K562 (cell line): ENCODE measurements at regions not wholly inside any gene's neighbourhood (a gene's known extent, or its start where the extent isn't known, plus 50 kb on each side); places are given as distances from the start of the nearest gene placed in this dataset.

ENCODE experiments used
- ATAC-seq: fragments of 200-7000 bp; cut with Tn5 transposase; 3 replicates; pipeline ENCODE4 v1.9.1; 2020; ENCODE audit warnings: moderate library complexity
- BruUV-seq: library from RNA; stranded (reverse); fragments of 400-500 nt; replicated peaks from 2 replicates; lab custom pipeline; 2021; lab: Mats Ljungman, UMichigan
- CTCF ChIA-PET: fragments of 300-600 bp; formaldehyde crosslinking; extraction: SDS; loops from one replicate; lab custom pipeline; 2021; ENCODE audit warnings: low intra/inter-chr PET ratio; lab: Yijun Ruan, JAX
- POLR2A ChIA-PET: fragments of 300-600, 350-650 bp; sonication (Branson Sonifier 250); formaldehyde crosslinking; extraction: SDS; loops from one replicate; lab custom pipeline; 2021; ENCODE audit warnings: antibody characterized with exemption, inconsistent platforms; lab: Yijun Ruan, JAX
- DNase-seq, 4 experiments: peaks; one replicate each; pipeline versions ENCODE4 v3.0.0 to v3.0.0-alpha.2; 2011 to 2018; ENCODE audit warnings: low spot score in 3 of 4, mixed read lengths in 3 of 4; ENCODE audit errors: extremely low read depth in 1 of 4
- FAIRE-seq: peaks from 2 replicates; lab custom pipeline; 2011; peaks lifted over from hg19 to GRCh38; lab: Jason Lieb, UNC
- H2AFZ ChIP-seq: 2 replicates; pipeline ENCODE4 v1.6.0; 2011; ENCODE audit warnings: low read depth, low read length, control low read depth, inconsistent platforms
- H3K27ac ChIP-seq: fragments of 200-600 bp; 3 replicates; pipeline ENCODE4 v1.8.0; 2011; ENCODE audit warnings: low read depth, mild to moderate bottlenecking, control low read depth, inconsistent platforms, low read length, moderate library complexity, mixed read lengths; ENCODE audit errors: extremely low read depth
- H3K27me3 ChIP-seq, 2 experiments: fragments of 300-600 bp in 1 of 2; 2 replicates in 1 of 2; 3 replicates in 1 of 2; pipeline versions ENCODE4 v1.6.0 to v1.8.0; 2011; ENCODE audit warnings: inconsistent platforms in 2 of 2, low read length in 2 of 2, mild to moderate bottlenecking in 1 of 2, mixed read lengths in 1 of 2, moderate library complexity in 1 of 2; ENCODE audit not compliant: control insufficient read depth in 2 of 2, insufficient read depth in 2 of 2
- H3K36me3 ChIP-seq: fragments of 300-600 bp; 3 replicates; pipeline ENCODE4 v1.8.0; 2011; ENCODE audit warnings: mild to moderate bottlenecking, low read length, inconsistent platforms; ENCODE audit not compliant: control insufficient read depth, insufficient read depth
- H3K4me1 ChIP-seq, 2 experiments: fragments of 200-600 bp in 1 of 2; replicated peaks in 1 of 2; 2 replicates in 1 of 2; 3 replicates in 1 of 2; pipeline versions ENCODE4 v1.5.1 to v1.8.0; 2011; ENCODE audit warnings: inconsistent platforms in 2 of 2, low read length in 2 of 2, mild to moderate bottlenecking in 1 of 2, mixed read lengths in 1 of 2, moderate library complexity in 1 of 2; ENCODE audit not compliant: control insufficient read depth in 2 of 2, insufficient read depth in 2 of 2
- H3K4me2 ChIP-seq: 2 replicates; pipeline ENCODE4 v1.6.1; 2011; ENCODE audit warnings: low read length, control low read depth, inconsistent platforms, mixed read lengths; ENCODE audit not compliant: insufficient read depth
- H3K4me3 ChIP-seq: fragments of 200-600 bp; sonication (generic), shearing (Covaris generic); 2 replicates; pipeline ENCODE4 v1.5.1; 2016; ENCODE audit warnings: control low read depth, inconsistent platforms
- H3K79me2 ChIP-seq: fragments of 200-600 bp; 3 replicates; pipeline ENCODE4 v1.8.0; 2011; ENCODE audit warnings: low read length, inconsistent platforms; ENCODE audit not compliant: control insufficient read depth, insufficient read depth
- H3K9ac ChIP-seq, 2 experiments: 2 replicates each; pipeline versions ENCODE4 v1.6.0 to v1.6.1; 2011; ENCODE audit warnings: low read depth in 2 of 2, low read length in 2 of 2, control low read depth in 1 of 2, inconsistent platforms in 1 of 2, mild to moderate bottlenecking in 1 of 2, mixed read lengths in 1 of 2; ENCODE audit not compliant: insufficient read depth in 1 of 2
- H3K9me1 ChIP-seq: one replicate; pipeline ENCODE4 v1.6.0; 2011; ENCODE audit warnings: inconsistent platforms, mild to moderate bottlenecking, low read length, moderate library complexity; ENCODE audit not compliant: control insufficient read depth, insufficient read depth
- H3K9me3 ChIP-seq: replicated peaks from 2 replicates; pipeline ENCODE4 v1.5.1; 2011; ENCODE audit warnings: low read depth, low read length, inconsistent platforms; ENCODE audit not compliant: control insufficient read depth, insufficient read depth
- H4K20me1 ChIP-seq: replicated peaks from 2 replicates; pipeline ENCODE4 v1.6.1; 2011; ENCODE audit warnings: low read length, inconsistent platforms, mixed read lengths; ENCODE audit not compliant: control insufficient read depth, insufficient read depth
- MBD2 ChIP-seq: sonication (generic); IDR thresholded peaks from 2 replicates; pipeline ENCODE4 v1.6.1; 2016; ENCODE audit warnings: low read depth, borderline replicate concordance
- RFX7 ChIP-seq: fragments of 250-450 bp; sonication (Bioruptor Pico); IDR thresholded peaks from 2 replicates; pipeline ENCODE4 v1.5.1; 2021; ENCODE audit warnings: mild to moderate bottlenecking
- SAFB ChIP-seq: fragments of 200-400 bp; formaldehyde crosslinking; IDR thresholded peaks from 2 replicates; pipeline ENCODE4 v1.6.1; 2017; ENCODE audit warnings: low read depth, low read length, borderline replicate concordance
- SIX5 ChIP-seq, 2 experiments: IDR thresholded peaks; 2 replicates each; pipeline ENCODE4 v1.6.1; 2011; ENCODE audit warnings: low read length in 2 of 2, borderline replicate concordance in 1 of 2, low read depth in 1 of 2, mild to moderate bottlenecking in 1 of 2, moderate library complexity in 1 of 2; ENCODE audit not compliant: insufficient read depth in 1 of 2
- SREBF2 ChIP-seq: sonication (generic); formaldehyde crosslinking; IDR thresholded peaks from 2 replicates; pipeline ENCODE4 v1.4.0; 2020; ENCODE audit warnings: mild to moderate bottlenecking, missing genetic modification reagents
- TCF3 ChIP-seq: sonication (generic); formaldehyde crosslinking; IDR thresholded peaks from 2 replicates; pipeline ENCODE4 v1.4.0; 2020; ENCODE audit warnings: mild to moderate bottlenecking, missing genetic modification reagents
- THAP12 ChIP-seq: fragments of 250-450 bp; sonication (Bioruptor Pico); IDR thresholded peaks from 2 replicates; pipeline ENCODE4 v1.9.0; 2021; ENCODE audit warnings: mild to moderate bottlenecking, inconsistent platforms
- ZNF165 ChIP-seq: fragments of 250-450 bp; sonication (Bioruptor Pico); IDR thresholded peaks from 2 replicates; pipeline ENCODE4 v1.4.0; 2020; ENCODE audit warnings: borderline replicate concordance
- ZNF511 ChIP-seq: sonication (generic); formaldehyde crosslinking; IDR thresholded peaks from 2 replicates; pipeline ENCODE4 v1.8.0; 2022; ENCODE audit warnings: mild to moderate bottlenecking, missing genetic modification reagents
- WGBS: fragments of 100-300 bp; shearing (Covaris generic); methylation state at CpG from one replicate; pipeline ENCODE4 v1.1.6; 2016; ENCODE audit warnings: low coverage, mixed read lengths; ENCODE audit not compliant: insufficient coverage; ENCODE audit errors: missing lambda C conversion rate; 5-methylcytosine and 5-hydroxymethylcytosine counted together
- in situ Hi-C: fragments of 300-500 bp; cut with MboI; formaldehyde crosslinking; loops from 4 replicates; pipeline ENCODE4 v1.15.0; 2018; ENCODE audit warnings: inconsistent platforms, mixed read lengths
- intact Hi-C: fragments of 100-400 bp; cut with micrococcal nuclease; formaldehyde crosslinking; loops from 2 replicates; pipeline ENCODE4 v1.14.2; 2022

DNA sequence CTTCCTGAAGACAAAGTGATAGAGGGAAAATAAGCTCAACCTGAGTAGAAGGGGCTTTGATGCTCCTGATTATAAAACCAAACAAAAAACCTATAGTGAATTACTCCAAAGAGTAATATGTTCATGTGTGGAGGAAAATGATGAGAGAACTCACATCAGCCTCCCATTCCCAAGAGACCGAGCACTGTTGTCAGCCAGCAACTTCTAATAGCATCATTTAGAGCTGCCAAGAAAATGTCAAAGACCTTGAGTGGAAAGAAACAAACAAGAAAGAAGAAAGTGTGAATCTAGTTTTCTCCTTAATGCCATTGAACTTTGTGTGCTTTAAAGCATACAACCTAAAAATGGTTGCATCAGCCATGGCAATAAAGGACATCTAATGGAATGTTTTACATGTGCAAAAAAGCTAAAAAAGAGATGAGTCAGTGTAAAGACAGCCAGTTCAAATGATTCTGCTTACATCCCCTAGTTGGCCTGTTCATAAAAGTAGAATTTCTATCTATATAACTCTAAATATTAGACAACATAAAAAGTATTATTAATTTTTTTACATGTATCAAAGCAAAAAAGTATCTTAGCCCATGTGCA, 1066.2 kb downstream of the TDRD15 start (continued):
- TF ChIP-seq SIX5 (IDR thresholded peaks at IDR 0.05; ENCODE audit: borderline replicate concordance in 1 of 2, insufficient read depth in 1 of 2, low read depth in 1 of 2, low read length in 2 of 2) = no peak

- CTCF ChIA-PET = no interaction called here
- H3K36me3 ChIP-seq = no peaks in the 10 kb centered on the region
- TF ChIP-seq RFX7 (no peak), THAP12 (CRISPR knock-in tag) (no peak), MBD2 (no peak), TCF3 (CRISPR knock-in tag) (no peak), SAFB (no peak), SREBF2 (CRISPR knock-in tag) (no peak), ZNF511 (no peak), ZNF165 (no peak)
- TF ChIP-seq, all 486 proteins: peak for 0
- no peaks in the 10 kb centered on the region for H3K4me1 ChIP-seq
- H3K27me3 ChIP-seq = no peaks in the 10 kb centered on the region
- no TSS peak for BruUV-seq
- H3K4me2 ChIP-seq = no peak overlapping the region
- H3K79me2 ChIP-seq = no peaks in the 10 kb centered on the region
- no peaks in the 10 kb centered on the region for H4K20me1 ChIP-seq
- no peak overlapping the region for H3K4me3 ChIP-seq
- no peaks in the 10 kb centered on the region; the same call in 1 of the 2 replicates for H3K9me3 ChIP-seq
- no peak overlapping the region for H3K9ac ChIP-seq
- ATAC-seq = no peak
- H3K9me1 ChIP-seq = no peaks in the 10 kb centered on the region
- no peak overlapping the region for H3K27ac ChIP-seq
- in situ Hi-C loops = no loop called here
- 0% methylated on average over 1 of the region's 1 CpG for WGBS
- intact Hi-C loops = no loop called here
- no peak overlapping the region for H2AFZ ChIP-seq
- FAIRE-seq = no peak
- POLR2A ChIA-PET = no interaction called here
- no peak for DNase-seq
Observed at GRCh38 chr2:22194218-22194617, 1070.5 kb downstream of the TDRD15 start.
